H1 (cell line): ENCODE measurements at regions not wholly inside any gene's neighbourhood (a gene's known extent, or its start where the extent isn't known, plus 50 kb on each side); places are given as distances from the start of the nearest gene placed in this dataset.
A peak's percentile ranks its signal among the peaks of the same experiment; 100 is the strongest.

Source experiments
- ASH2L ChIP-seq: fragments of 200-600, 300-600 bp; sonication (generic); IDR thresholded peaks from one replicate; pipeline ENCODE4 v1.7.1; 2017; ENCODE audit warnings: low read length
- ATF2 ChIP-seq: IDR thresholded peaks from 2 replicates; pipeline ENCODE4 v1.6.1; 2012; ENCODE audit warnings: low read length, inconsistent platforms
- CTBP2 ChIP-seq: IDR thresholded peaks from 2 replicates; pipeline ENCODE4 v1.7.0; 2011; ENCODE audit warnings: borderline replicate concordance, mild to moderate bottlenecking, moderate library complexity, mixed read lengths, low read length; ENCODE audit not compliant: insufficient read depth, insufficient read length
- HDAC6 ChIP-seq: IDR thresholded peaks from one replicate; pipeline ENCODE4 v1.7.1; 2012; ENCODE audit warnings: low read depth, mild to moderate bottlenecking, inconsistent platforms, low read length, moderate library complexity
- KDM5A ChIP-seq: fragments of 200-600 bp; IDR thresholded peaks from 2 replicates; pipeline ENCODE4 v1.7.1; 2012; ENCODE audit warnings: mild to moderate bottlenecking, low read length, inconsistent platforms, mixed read lengths
- SRF ChIP-seq: IDR thresholded peaks from 2 replicates; pipeline ENCODE4 v1.6.1; 2011; ENCODE audit warnings: mild to moderate bottlenecking, low read depth, low read length, moderate library complexity
- TAF1 ChIP-seq: IDR thresholded peaks from 2 replicates; pipeline ENCODE4 v1.6.1; 2011; ENCODE audit warnings: mild to moderate bottlenecking, low read depth, low read length
- YY1 ChIP-seq: IDR thresholded peaks from 2 replicates; pipeline ENCODE4 v1.6.1; 2011; ENCODE audit warnings: low read depth, mild to moderate bottlenecking, low read length

- TF ChIP-seq CTBP2 = no peak
- TF ChIP-seq ATF2 = no peak
- TF ChIP-seq ASH2L = peak; percentile 16
- TF ChIP-seq KDM5A = no peak
- no peak for TF ChIP-seq HDAC6
- TF ChIP-seq TAF1 = 0 out of 2 replicates have a peak, but pooled peaks have one; percentile 43
- TF ChIP-seq YY1 = peak; percentile 49; the same call in 1 of the 2 replicates
- TF ChIP-seq SRF = no peak
- TF ChIP-seq, all 59 proteins: peak for 9
Measured at GRCh38 chr1:219833214-219833815, 95.0 kb downstream of the SLC30A10 start (continued).
